ENCODE measurements at regions not wholly inside any gene's neighbourhood (a gene's known extent, or its start where the extent isn't known, plus 50 kb on each side); places are given as distances from the start of the nearest gene placed in this dataset.
"Not testable (repeated sequence)": the region's sequence is repeated elsewhere in the genome, so short reads cannot be mapped to it uniquely, and the experiment has no call there.

DNA sequence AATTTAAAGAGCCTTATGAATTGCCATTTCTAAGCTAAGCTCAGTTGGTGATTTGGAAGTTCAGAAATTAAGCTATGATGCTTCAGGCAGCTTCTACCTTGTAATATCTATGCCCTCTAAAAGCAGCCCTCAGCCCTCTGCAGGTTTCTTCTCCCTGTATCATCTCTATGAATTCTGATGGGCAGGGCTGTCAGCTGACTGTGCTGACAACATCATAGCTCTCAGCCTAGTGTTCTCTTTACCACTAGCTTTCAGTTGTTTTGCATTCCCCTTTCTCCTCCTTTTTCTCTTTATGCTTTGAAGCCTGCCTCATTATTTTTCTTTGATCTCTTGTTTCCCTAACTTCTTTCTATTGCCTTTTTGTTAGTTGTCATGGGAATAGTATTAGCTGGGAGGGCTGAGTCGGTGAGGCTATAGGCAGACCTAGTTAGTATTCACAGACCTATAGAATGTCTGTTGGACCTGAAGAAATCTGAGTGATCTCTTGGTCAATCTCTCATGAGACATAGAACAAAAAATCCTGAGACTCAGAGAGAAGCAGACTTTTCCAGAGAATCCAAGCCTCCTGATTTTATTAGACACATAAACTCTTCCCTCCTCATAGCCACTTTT is 535.4 kb downstream of the RAB38 start:
- Mint-ChIP-seq H3K4me3 (ENCODE audit: low read depth) (no peak overlapping the region), H3K4me1 (ENCODE audit: low read depth) (no peaks in the 10 kb centered on the region), H3K27me3 (ENCODE audit: low read depth) (no peaks in the 10 kb centered on the region), H3K36me3 (ENCODE audit: low read depth) (no peaks in the 10 kb centered on the region), H3K27ac (no peak overlapping the region), H3K9me3 (no peaks in the 10 kb centered on the region)
- intact Hi-C loops (cut with micrococcal nuclease): no loop called here
- no peak for DNase-seq (ENCODE audit: low spot score)

DNA sequence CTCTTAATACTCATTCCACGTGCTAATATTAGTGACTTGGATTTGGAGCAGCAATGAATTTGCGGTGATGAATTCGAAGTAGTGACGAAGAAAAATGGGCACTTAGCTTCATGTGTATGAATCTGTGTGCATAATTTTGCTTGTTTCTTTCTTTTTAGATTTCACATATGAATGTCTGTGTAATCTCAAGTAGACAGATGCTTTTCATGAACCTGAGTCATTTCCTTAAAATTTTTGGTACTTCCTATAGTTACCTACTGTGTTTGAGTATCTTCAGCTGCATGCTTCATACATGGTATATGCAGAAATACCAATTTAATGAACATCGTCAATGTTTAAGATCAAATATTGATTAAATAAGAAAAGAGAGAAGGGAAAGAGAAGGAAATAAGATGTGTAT is 540.2 kb downstream of the RAB38 start:
- H3K4me3 Mint-ChIP-seq (ENCODE audit: low read depth): no peak overlapping the region
- H3K27ac Mint-ChIP-seq: no peak overlapping the region
- no peaks in the 10 kb centered on the region for H3K9me3 Mint-ChIP-seq
- intact Hi-C loops (cut with micrococcal nuclease): no loop called here
- no peaks in the 10 kb centered on the region for H3K36me3 Mint-ChIP-seq (ENCODE audit: low read depth)
- no peaks in the 10 kb centered on the region for H3K4me1 Mint-ChIP-seq (ENCODE audit: low read depth)
- no peak for DNase-seq (ENCODE audit: low spot score)
- no peaks in the 10 kb centered on the region for H3K27me3 Mint-ChIP-seq (ENCODE audit: low read depth)

DNA sequence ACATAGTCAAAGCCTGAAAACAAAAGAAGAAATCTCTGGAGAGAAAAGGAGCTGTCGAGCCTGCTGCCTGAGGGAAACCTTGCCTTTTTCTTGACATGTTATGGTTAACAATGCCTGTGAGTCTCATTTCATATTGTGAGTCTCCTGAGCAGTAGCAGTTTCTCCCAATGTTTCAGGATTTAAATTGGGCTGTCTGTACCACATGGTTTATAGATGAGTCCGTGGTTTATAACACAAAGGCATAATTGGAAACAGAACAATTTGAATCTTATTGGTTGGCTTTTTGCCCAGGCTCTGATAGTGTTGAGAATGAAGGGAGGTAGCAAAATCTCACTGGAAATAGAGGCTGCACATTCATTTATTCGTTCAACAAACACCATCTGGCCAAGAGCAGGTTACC is 540.9 kb downstream of the RAB38 start:
- intact Hi-C loops (cut with micrococcal nuclease): no loop called here
- Mint-ChIP-seq H3K36me3 (ENCODE audit: low read depth) (no peaks in the 10 kb centered on the region), H3K4me3 (ENCODE audit: low read depth) (no peak overlapping the region), H3K9me3 (peaks cover 3% of the 10 kb centered on the region), H3K27ac (no peak overlapping the region), H3K4me1 (ENCODE audit: low read depth) (no peaks in the 10 kb centered on the region), H3K27me3 (ENCODE audit: low read depth) (no peaks in the 10 kb centered on the region)
- no peak for DNase-seq (ENCODE audit: low spot score)

GRCh38 chr11:87628957-87629356 is 546.3 kb downstream of the RAB38 start:
- Mint-ChIP-seq H3K36me3 (ENCODE audit: low read depth) (no peaks in the 10 kb centered on the region), H3K27ac (no peak overlapping the region), H3K27me3 (ENCODE audit: low read depth) (no peaks in the 10 kb centered on the region), H3K4me3 (ENCODE audit: low read depth) (no peak overlapping the region), H3K9me3 (peaks cover 26% of the 10 kb centered on the region), H3K4me1 (ENCODE audit: low read depth) (no peaks in the 10 kb centered on the region)
- DNase-seq (ENCODE audit: low spot score): no peak
- intact Hi-C loops (cut with micrococcal nuclease): no loop called here

DNA sequence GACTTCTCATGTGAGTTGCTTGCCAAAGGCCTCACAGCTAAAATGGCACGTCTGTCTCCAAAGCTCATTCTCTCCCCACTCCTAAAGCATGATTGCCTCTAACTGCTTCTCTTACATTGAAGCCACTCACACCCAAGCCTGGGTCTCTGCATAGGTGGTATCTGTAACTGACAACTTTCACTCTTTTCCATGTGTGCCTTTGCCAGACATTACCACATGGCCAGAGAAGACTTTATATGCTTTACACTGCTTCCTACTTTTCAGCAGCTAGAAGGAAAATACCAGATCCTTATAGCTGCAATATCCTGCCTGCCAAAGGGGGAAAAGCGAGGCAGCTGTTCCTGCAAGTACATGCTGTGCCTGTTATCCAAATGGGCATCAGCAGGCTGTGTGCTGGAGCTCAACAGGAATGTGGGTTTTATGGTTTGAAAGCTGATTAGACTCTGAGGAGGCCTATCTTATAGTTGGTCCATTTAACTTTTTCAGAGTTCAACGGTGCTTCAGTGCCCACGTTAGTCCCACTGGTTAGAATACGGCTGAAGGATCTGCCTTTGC is 547.1 kb downstream of the RAB38 start:
- Mint-ChIP-seq H3K27ac (no peak overlapping the region), H3K27me3 (ENCODE audit: low read depth) (no peaks in the 10 kb centered on the region), H3K36me3 (ENCODE audit: low read depth) (no peaks in the 10 kb centered on the region), H3K9me3 (peaks cover 29% of the 10 kb centered on the region), H3K4me3 (ENCODE audit: low read depth) (no peak overlapping the region), H3K4me1 (ENCODE audit: low read depth) (no peaks in the 10 kb centered on the region)
- no peak for DNase-seq (ENCODE audit: low spot score)
- intact Hi-C loops (cut with micrococcal nuclease): no loop called here

DNA sequence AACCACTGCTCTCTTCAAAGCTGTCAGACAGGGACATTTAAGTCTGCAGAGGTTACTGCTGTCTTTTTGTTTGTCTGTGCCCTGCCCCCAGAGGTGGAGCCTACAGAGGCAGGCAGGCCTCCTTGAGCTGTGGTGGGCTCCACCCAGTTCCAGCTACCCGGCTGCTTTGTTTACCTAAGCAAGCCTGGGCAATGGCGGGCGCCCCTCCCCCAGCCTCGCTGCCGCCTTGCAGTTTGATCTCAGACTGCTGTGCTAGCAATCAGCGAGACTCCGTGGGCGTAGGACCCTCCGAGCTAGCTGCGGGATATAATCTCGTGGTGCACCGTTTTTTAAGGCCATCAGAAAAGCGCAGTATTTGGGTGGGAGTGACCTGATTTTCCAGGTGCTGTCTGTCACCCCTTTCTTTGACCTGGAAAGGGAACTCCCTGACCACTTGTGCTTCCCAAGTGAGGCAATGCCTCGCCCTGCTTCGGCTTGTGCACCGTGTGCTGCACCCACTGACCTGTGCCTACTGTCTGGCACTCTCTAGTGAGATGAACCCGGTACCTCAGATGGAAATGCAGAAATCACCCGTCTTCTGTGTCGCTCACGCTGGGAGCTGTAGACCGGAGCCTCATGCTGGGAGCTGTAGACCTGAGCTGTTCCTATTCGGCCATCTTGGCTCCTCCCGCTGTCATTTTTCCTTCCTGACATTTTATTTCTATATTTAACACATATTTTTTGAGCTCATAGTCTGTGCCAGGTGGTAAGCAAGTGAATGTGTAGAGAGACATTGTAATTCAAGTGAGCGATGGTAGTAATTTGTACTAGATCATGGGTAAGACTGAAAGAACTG is 551.5 kb downstream of the RAB38 start:
- H3K27me3 Mint-ChIP-seq (ENCODE audit: low read depth); H3K4me3 Mint-ChIP-seq (ENCODE audit: low read depth); H3K4me1 Mint-ChIP-seq (ENCODE audit: low read depth): not testable (repeated sequence)

DNA sequence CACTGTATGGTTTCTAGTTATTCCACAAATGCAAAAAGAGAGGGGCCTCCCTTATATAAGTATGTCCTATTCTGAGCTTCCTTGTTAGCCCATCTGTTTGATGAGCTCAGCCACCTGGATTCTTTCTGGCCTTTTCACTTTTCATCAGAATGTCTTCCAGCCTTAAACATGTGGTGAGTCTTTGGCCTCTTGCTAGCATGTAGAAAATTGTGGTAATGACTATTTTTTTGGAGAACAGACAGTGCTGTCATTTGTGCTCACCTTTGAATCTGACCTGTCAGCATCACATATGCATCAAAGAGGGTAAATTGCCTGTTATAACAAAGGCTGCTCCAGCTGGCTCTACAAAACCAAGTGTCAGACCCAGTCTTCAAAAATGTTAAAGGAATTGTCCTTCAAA is 558.7 kb downstream of the RAB38 start:
- Mint-ChIP-seq H3K27ac (no peak overlapping the region), H3K9me3 (peaks cover 9% of the 10 kb centered on the region), H3K27me3 (ENCODE audit: low read depth) (no peaks in the 10 kb centered on the region), H3K36me3 (ENCODE audit: low read depth) (no peaks in the 10 kb centered on the region), H3K4me1 (ENCODE audit: low read depth) (no peaks in the 10 kb centered on the region), H3K4me3 (ENCODE audit: low read depth) (no peak overlapping the region)
- DNase-seq (ENCODE audit: low spot score): no peak
- intact Hi-C loops (cut with micrococcal nuclease): no loop called here

More for the DNA sequence above, 551.5 kb downstream of the RAB38 start:
- DNase-seq (ENCODE audit: low spot score); H3K27ac Mint-ChIP-seq; H3K36me3 Mint-ChIP-seq (ENCODE audit: low read depth); intact Hi-C loops (cut with micrococcal nuclease): not testable (repeated sequence)
- H3K9me3 Mint-ChIP-seq: peaks cover 27% of the 10 kb centered on the region

DNA sequence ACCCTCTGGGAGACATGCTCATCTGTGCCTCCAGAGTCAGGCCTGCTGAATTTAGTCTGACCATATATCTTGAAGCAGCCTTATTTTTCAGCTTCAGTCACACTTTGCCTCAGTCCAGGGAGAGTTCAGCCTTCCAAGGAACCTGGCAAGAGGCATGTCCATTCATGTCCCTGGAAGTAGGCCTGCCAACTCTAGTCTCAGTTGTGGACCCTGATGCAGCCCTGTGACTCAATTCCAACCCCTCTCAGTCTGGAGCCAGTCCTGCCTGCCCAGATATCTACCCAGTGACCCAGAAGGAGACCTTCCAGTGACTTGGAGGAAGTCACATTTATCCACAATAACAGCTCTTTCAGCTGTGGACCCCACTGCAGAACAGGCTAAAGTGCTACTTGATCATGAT is 566.6 kb downstream of the TMEM135 start:
- no peaks in the 10 kb centered on the region for H3K36me3 Mint-ChIP-seq (ENCODE audit: low read depth)
- intact Hi-C loops (cut with micrococcal nuclease): no loop called here
- no peak for DNase-seq (ENCODE audit: low spot score)
- H3K27me3 Mint-ChIP-seq (ENCODE audit: low read depth): no peaks in the 10 kb centered on the region
- H3K9me3 Mint-ChIP-seq: no peaks in the 10 kb centered on the region
- no peak overlapping the region for H3K4me3 Mint-ChIP-seq (ENCODE audit: low read depth)
- H3K4me1 Mint-ChIP-seq (ENCODE audit: low read depth): no peaks in the 10 kb centered on the region
- H3K27ac Mint-ChIP-seq: no peak overlapping the region

GRCh38 chr11:87603887-87604286 is 566.2 kb downstream of the TMEM135 start:
- no peaks in the 10 kb centered on the region for H3K4me1 Mint-ChIP-seq (ENCODE audit: low read depth)
- DNase-seq (ENCODE audit: low spot score): no peak
- no peak overlapping the region for H3K27ac Mint-ChIP-seq
- no peaks in the 10 kb centered on the region for H3K36me3 Mint-ChIP-seq (ENCODE audit: low read depth)
- intact Hi-C loops (cut with micrococcal nuclease): no loop called here
- H3K9me3 Mint-ChIP-seq: no peaks in the 10 kb centered on the region
- no peak overlapping the region for H3K4me3 Mint-ChIP-seq (ENCODE audit: low read depth)
- H3K27me3 Mint-ChIP-seq (ENCODE audit: low read depth): no peaks in the 10 kb centered on the region

GRCh38 chr11:87602776-87603175 is 565.0 kb downstream of the TMEM135 start:
- no peak overlapping the region for H3K4me3 Mint-ChIP-seq (ENCODE audit: low read depth)
- no peaks in the 10 kb centered on the region for H3K9me3 Mint-ChIP-seq
- H3K27me3 Mint-ChIP-seq (ENCODE audit: low read depth): no peaks in the 10 kb centered on the region
- intact Hi-C loops (cut with micrococcal nuclease): no loop called here
- H3K4me1 Mint-ChIP-seq (ENCODE audit: low read depth): no peaks in the 10 kb centered on the region
- no peak overlapping the region for H3K27ac Mint-ChIP-seq
- no peak for DNase-seq (ENCODE audit: low spot score)
- no peaks in the 10 kb centered on the region for H3K36me3 Mint-ChIP-seq (ENCODE audit: low read depth)

GRCh38 chr11:87600938-87601337 is 563.2 kb downstream of the TMEM135 start:
- Mint-ChIP-seq H3K4me3 (ENCODE audit: low read depth) (no peak overlapping the region), H3K27ac (no peak overlapping the region), H3K36me3 (ENCODE audit: low read depth) (no peaks in the 10 kb centered on the region), H3K9me3 (no peaks in the 10 kb centered on the region), H3K4me1 (ENCODE audit: low read depth) (no peaks in the 10 kb centered on the region), H3K27me3 (ENCODE audit: low read depth) (no peaks in the 10 kb centered on the region)
- DNase-seq (ENCODE audit: low spot score): no peak
- intact Hi-C loops (cut with micrococcal nuclease): no loop called here

GRCh38 chr11:87597725-87598124 is 560.0 kb downstream of the TMEM135 start:
- no peaks in the 10 kb centered on the region for H3K4me1 Mint-ChIP-seq (ENCODE audit: low read depth)
- H3K9me3 Mint-ChIP-seq: no peaks in the 10 kb centered on the region
- no peak overlapping the region for H3K27ac Mint-ChIP-seq
- no peaks in the 10 kb centered on the region for H3K27me3 Mint-ChIP-seq (ENCODE audit: low read depth)
- H3K36me3 Mint-ChIP-seq (ENCODE audit: low read depth): no peaks in the 10 kb centered on the region
- intact Hi-C loops (cut with micrococcal nuclease): no loop called here
- no peak overlapping the region for H3K4me3 Mint-ChIP-seq (ENCODE audit: low read depth)
- DNase-seq (ENCODE audit: low spot score): no peak

DNA sequence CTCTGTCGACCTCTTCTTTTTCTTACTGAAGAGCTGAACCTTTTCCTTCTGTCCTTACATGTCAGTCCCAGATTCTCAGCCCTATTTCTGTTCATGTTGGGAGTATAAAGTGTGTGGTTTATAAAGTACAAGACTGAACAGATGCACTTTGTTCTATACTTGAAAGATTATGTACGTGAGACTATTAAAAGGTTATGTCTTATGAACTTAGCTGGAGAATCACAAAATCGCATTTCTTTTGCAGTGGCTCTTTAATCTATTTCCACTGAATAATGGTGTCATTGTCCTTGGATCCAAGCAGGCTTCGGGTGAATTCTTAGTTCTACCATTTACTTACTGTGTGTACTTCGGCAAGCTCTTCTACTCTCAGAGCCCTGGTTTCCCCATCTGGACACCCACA is 558.4 kb downstream of the TMEM135 start:
- intact Hi-C loops (cut with micrococcal nuclease): no loop called here
- Mint-ChIP-seq H3K4me3 (ENCODE audit: low read depth) (no peak overlapping the region), H3K36me3 (ENCODE audit: low read depth) (no peaks in the 10 kb centered on the region), H3K27me3 (ENCODE audit: low read depth) (no peaks in the 10 kb centered on the region), H3K4me1 (ENCODE audit: low read depth) (no peaks in the 10 kb centered on the region), H3K9me3 (peaks cover 8% of the 10 kb centered on the region), H3K27ac (no peak overlapping the region)
- DNase-seq (ENCODE audit: low spot score): no peak
